H1 (cell line): ENCODE measurements at regions not wholly inside any gene's neighbourhood (a gene's known extent, or its start where the extent isn't known, plus 50 kb on each side); places are given as distances from the start of the nearest gene placed in this dataset.

Source experiments
- CTCF ChIA-PET: fragments of 300-600 bp; sonication (Branson Sonifier 250); formaldehyde crosslinking; loops from one replicate; lab custom pipeline; 2021; ENCODE audit not compliant: partially characterized antibody; lab: Charles Lee
- POLR2A ChIA-PET: fragments of 300-600 bp; sonication (Branson Sonifier 250); formaldehyde crosslinking; loops from one replicate; lab custom pipeline; 2021; ENCODE audit warnings: inconsistent platforms; ENCODE audit not compliant: partially characterized antibody; lab: Charles Lee
- DNase-seq, 2 experiments: peaks; one replicate each; pipeline versions ENCODE4 v3.0.0 to v3.0.0-alpha.2; 2010 to 2022; ENCODE audit warnings: low spot score in 2 of 2, low read depth in 1 of 2, mixed read lengths in 1 of 2
- FAIRE-seq: peaks from 2 replicates; lab custom pipeline; 2011; peaks lifted over from hg19 to GRCh38; lab: Jason Lieb, UNC
- H2AFZ ChIP-seq: 2 replicates; pipeline ENCODE4 v1.8.1; 2012; ENCODE audit warnings: low read length, inconsistent platforms
- H2AK5ac ChIP-seq: 2 replicates; pipeline ENCODE4 v1.6.1; 2013; ENCODE audit warnings: low read depth, low read length
- H2BK120ac ChIP-seq: replicated peaks from 2 replicates; pipeline ENCODE3; 2013; ENCODE audit warnings: low read depth, low read length, inconsistent platforms
- H2BK12ac ChIP-seq: 2 replicates; pipeline ENCODE4 v1.6.1; 2013; ENCODE audit warnings: low read depth, low read length
- H2BK15ac ChIP-seq: 2 replicates; pipeline ENCODE4 v1.6.1; 2013; ENCODE audit warnings: low read length
- H2BK20ac ChIP-seq: 2 replicates; pipeline ENCODE4 v1.6.1; 2013; ENCODE audit warnings: low read length
- H2BK5ac ChIP-seq: 2 replicates; pipeline ENCODE4 v1.6.1; 2013; ENCODE audit warnings: low read depth, low read length
- H3K14ac ChIP-seq: 2 replicates; pipeline ENCODE4 v1.6.1; 2013; ENCODE audit warnings: inconsistent platforms; ENCODE audit not compliant: insufficient read length
- H3K18ac ChIP-seq: 2 replicates; pipeline ENCODE4 v1.6.1; 2013; ENCODE audit warnings: low read length; ENCODE audit errors: extremely low read depth
- H3K23ac ChIP-seq: 2 replicates; pipeline ENCODE4 v1.6.1; 2013; ENCODE audit warnings: inconsistent platforms; ENCODE audit not compliant: insufficient read length
- H3K23me2 ChIP-seq: 2 replicates; pipeline ENCODE4 v1.6.1; 2013; ENCODE audit warnings: low read depth, low read length
- H3K27ac ChIP-seq: 2 replicates; pipeline ENCODE4 v1.6.1; 2011; ENCODE audit warnings: low read depth, low read length, inconsistent platforms
- H3K27me3 ChIP-seq, 4 experiments: replicated peaks in 1 of 4; 1 replicate in 1 of 4; 2 replicates in 3 of 4; pipeline versions ENCODE4 v1.6.1 to v1.8.1; 2011 to 2013; ENCODE audit warnings: low read length in 3 of 4, mild to moderate bottlenecking in 3 of 4, inconsistent platforms in 2 of 4, mixed read lengths in 2 of 4, moderate library complexity in 1 of 4; ENCODE audit not compliant: control insufficient read depth in 3 of 4, insufficient read depth in 3 of 4; ENCODE audit errors: extremely low read depth in 1 of 4
- H3K36me3 ChIP-seq, 4 experiments: 2 replicates each; pipeline versions ENCODE4 v1.6.1 to v1.8.1; 2011 to 2013; ENCODE audit warnings: mild to moderate bottlenecking in 4 of 4, low read length in 3 of 4, moderate library complexity in 2 of 4, control low read depth in 1 of 4, inconsistent platforms in 1 of 4; ENCODE audit not compliant: insufficient read depth in 4 of 4, control insufficient read depth in 2 of 4
- H3K4ac ChIP-seq: replicated peaks from 2 replicates; pipeline ENCODE3; 2013; ENCODE audit warnings: low read length, low read depth, mixed read lengths, inconsistent platforms; ENCODE audit not compliant: insufficient read length
- H3K4me1 ChIP-seq, 4 experiments: replicated peaks in 1 of 4; 1 replicate in 1 of 4; 2 replicates in 3 of 4; pipeline versions ENCODE4 v1.6.1 to v1.8.1; 2011 to 2013; ENCODE audit warnings: low read length in 3 of 4, inconsistent platforms in 2 of 4, mixed read lengths in 1 of 4; ENCODE audit not compliant: insufficient read depth in 4 of 4, control insufficient read depth in 3 of 4
- H3K4me2 ChIP-seq, 2 experiments: 2 replicates each; pipeline versions ENCODE4 v1.6.1 to v1.8.1; 2011 to 2013; ENCODE audit warnings: low read depth in 2 of 2, low read length in 2 of 2, control low read depth in 1 of 2, inconsistent platforms in 1 of 2, mild to moderate bottlenecking in 1 of 2; ENCODE audit not compliant: insufficient read depth in 1 of 2
- H3K4me3 ChIP-seq, 4 experiments: fragments of 200-600, 300-600 bp in 1 of 4; sonication (generic), shearing (Covaris generic), sonication (Bioruptor Twin) in 1 of 4; 2 replicates each; pipeline versions ENCODE4 v1.5.1 to v1.8.1; 2011 to 2016; ENCODE audit warnings: low read length in 4 of 4, low read depth in 3 of 4, control low read depth in 2 of 4, inconsistent platforms in 2 of 4, mild to moderate bottlenecking in 2 of 4, mixed read lengths in 1 of 4, moderate library complexity in 1 of 4; ENCODE audit not compliant: insufficient read depth in 2 of 4; ENCODE audit errors: extremely low read depth in 1 of 4
- H3K56ac ChIP-seq: replicated peaks from 2 replicates; pipeline ENCODE3; 2013; ENCODE audit warnings: low read depth, mild to moderate bottlenecking, mixed read lengths, low read length, inconsistent platforms; ENCODE audit not compliant: insufficient read length
- H3K79me1 ChIP-seq: 2 replicates; pipeline ENCODE4 v1.6.1; 2013; ENCODE audit warnings: low read depth, low read length, control low read depth
- H3K79me2 ChIP-seq, 2 experiments: 2 replicates each; pipeline versions ENCODE4 v1.6.1 to v1.8.1; 2012 to 2013; ENCODE audit warnings: low read length in 2 of 2, mild to moderate bottlenecking in 2 of 2, inconsistent platforms in 1 of 2; ENCODE audit not compliant: insufficient read depth in 2 of 2, control insufficient read depth in 1 of 2
- H3K9ac ChIP-seq, 4 experiments: replicated peaks in 1 of 4; 1 replicate in 1 of 4; 2 replicates in 3 of 4; pipeline versions ENCODE4 v1.6.1 to v1.8.1; 2011 to 2013; ENCODE audit warnings: low read depth in 3 of 4, low read length in 3 of 4, control low read depth in 2 of 4, mild to moderate bottlenecking in 2 of 4, moderate library complexity in 2 of 4, inconsistent platforms in 1 of 4; ENCODE audit errors: extremely low read depth in 1 of 4
- H3K9me3 ChIP-seq, 2 experiments: 2 replicates each; pipeline versions ENCODE4 v1.6.1 to v1.8.1; 2012 to 2013; ENCODE audit warnings: mild to moderate bottlenecking in 2 of 2, moderate library complexity in 2 of 2, control low read depth in 1 of 2, inconsistent platforms in 1 of 2, low read depth in 1 of 2, low read length in 1 of 2, mixed read lengths in 1 of 2; ENCODE audit not compliant: insufficient read depth in 2 of 2
- H4K20me1 ChIP-seq, 2 experiments: replicated peaks in 1 of 2; 2 replicates each; pipeline versions ENCODE3 to v1.8.1; 2011 to 2013; ENCODE audit warnings: inconsistent platforms in 2 of 2, low read length in 2 of 2, mild to moderate bottlenecking in 1 of 2; ENCODE audit not compliant: insufficient read depth in 2 of 2, control insufficient read depth in 1 of 2
- H4K5ac ChIP-seq: 2 replicates; pipeline ENCODE4 v1.6.1; 2013; ENCODE audit warnings: low read length, low read depth, mixed read lengths, inconsistent platforms; ENCODE audit not compliant: insufficient read length
- H4K8ac ChIP-seq: 2 replicates; pipeline ENCODE4 v1.8.0; 2013; ENCODE audit warnings: mild to moderate bottlenecking, moderate library complexity, low read length, inconsistent platforms; ENCODE audit not compliant: insufficient read depth; ENCODE audit errors: extremely low read depth
- H4K91ac ChIP-seq: replicated peaks from 2 replicates; pipeline ENCODE3; 2013; ENCODE audit warnings: low read length, mixed read lengths, inconsistent platforms; ENCODE audit not compliant: insufficient read length
- ASH2L ChIP-seq: fragments of 200-600, 300-600 bp; sonication (generic); IDR thresholded peaks from one replicate; pipeline ENCODE4 v1.7.1; 2017; ENCODE audit warnings: low read length
- EZH2 ChIP-seq: fragments of 200-600 bp; sonication (generic); IDR thresholded peaks from 2 replicates; pipeline ENCODE4 v1.7.1; 2012; ENCODE audit warnings: low read depth, mild to moderate bottlenecking, moderate library complexity, low read length, inconsistent platforms; ENCODE audit not compliant: severe bottlenecking
- POLR2AphosphoS5 ChIP-seq: IDR thresholded peaks from 2 replicates; pipeline ENCODE4 v1.6.1; 2011; ENCODE audit warnings: low read depth, low read length
- RBBP5 ChIP-seq: IDR thresholded peaks from 2 replicates; pipeline ENCODE4 v1.7.1; 2012; ENCODE audit warnings: low read depth, mild to moderate bottlenecking, inconsistent platforms, low read length, moderate library complexity, borderline replicate concordance
- WGBS, 2 experiments: shearing (Covaris generic) in 1 of 2; methylation state at CpG; one replicate each; pipeline versions ENCODE4 v1.1.6 to v1.1.7; 2013 to 2015; ENCODE audit warnings: low lambda C conversion rate in 2 of 2, mixed read lengths in 2 of 2, inconsistent platforms in 1 of 2, low coverage in 1 of 2, missing lambda C conversion rate in 1 of 2; ENCODE audit not compliant: insufficient replicate concordance in 2 of 2, insufficient coverage in 1 of 2, insufficient read length in 1 of 2; ENCODE audit errors: extremely low coverage in 1 of 2, missing lambda C conversion rate in 1 of 2; 5-methylcytosine and 5-hydroxymethylcytosine counted together

DNA sequence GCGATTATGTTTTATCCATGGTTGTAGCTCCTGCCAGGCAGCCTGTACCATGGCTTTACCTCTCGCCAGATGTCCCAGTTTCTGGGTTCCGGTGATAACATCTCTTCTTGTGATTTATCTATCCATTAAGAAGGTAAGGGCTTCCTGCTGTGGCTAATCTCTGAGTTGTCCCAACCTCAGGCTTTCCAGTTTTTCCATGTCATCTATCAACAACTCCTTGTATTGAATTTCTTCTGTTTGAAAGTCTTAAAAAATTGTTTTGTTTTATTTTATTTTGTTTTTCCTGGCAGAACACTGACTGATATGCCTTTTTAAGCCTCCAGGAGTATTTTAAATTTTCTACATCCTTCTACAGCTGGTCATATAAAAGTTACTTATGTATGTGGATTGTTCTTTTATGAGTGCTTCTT lies 241.9 kb downstream of the ANTXR2 start:
- no peak overlapping the region for H2BK120ac ChIP-seq
- no peak overlapping the region for H4K5ac ChIP-seq
- H3K23ac ChIP-seq, result no peak overlapping the region
- no peak overlapping the region for H3K4ac ChIP-seq
- H2AFZ ChIP-seq, result no peak overlapping the region
- DNase-seq, result no peak
- no peak overlapping the region for H3K27ac ChIP-seq
- H3K4me2 ChIP-seq, result no peak overlapping the region
- no peak overlapping the region for H2BK20ac ChIP-seq
- no peaks in the 10 kb centered on the region for H3K9me3 ChIP-seq
- H3K23me2 ChIP-seq, result no peaks in the 10 kb centered on the region
- no peak overlapping the region for H3K56ac ChIP-seq
- no peak overlapping the region for H2BK12ac ChIP-seq
- no peak overlapping the region for H4K8ac ChIP-seq
- ChIA-PET CTCF (no interaction called here), POLR2A (no interaction called here)
- no peak for FAIRE-seq
- no peaks in the 10 kb centered on the region for H4K20me1 ChIP-seq
- H3K4me1 ChIP-seq, result no peaks in the 10 kb centered on the region
- no peak overlapping the region for H2AK5ac ChIP-seq
- no peak overlapping the region for H3K18ac ChIP-seq
- H3K27me3 ChIP-seq, result no peaks in the 10 kb centered on the region
- H3K36me3 ChIP-seq, result no peaks in the 10 kb centered on the region
- no peak overlapping the region for H3K9ac ChIP-seq
- H3K14ac ChIP-seq, result no peak overlapping the region
- no peak overlapping the region for H2BK5ac ChIP-seq
- no peak overlapping the region for H3K4me3 ChIP-seq
- no peak overlapping the region for H4K91ac ChIP-seq
- H3K79me1 ChIP-seq, result no peaks in the 10 kb centered on the region
- H2BK15ac ChIP-seq, result no peak overlapping the region
- no peaks in the 10 kb centered on the region for H3K79me2 ChIP-seq
- WGBS, 2 experiments, result 60% methylated on average over 3 of the region's 3 CpGs; no CpG with 5 or more reads in 1 of the 2 experiments
- no peak for TF ChIP-seq POLR2AphosphoS5
- TF ChIP-seq EZH2, result no peak
- no peak for TF ChIP-seq ASH2L
- no peak for TF ChIP-seq RBBP5
